Keratinocyte (primary cell): ENCODE measurements at regions not wholly inside any gene's neighbourhood (a gene's known extent, or its start where the extent isn't known, plus 50 kb on each side); places are given as distances from the start of the nearest gene placed in this dataset.

Source experiments
- DNase-seq: peaks from one replicate; pipeline ENCODE4 v3.0.0-alpha.2; 2011; ENCODE audit warnings: low read depth, missing footprints, low spot score
- FAIRE-seq: peaks from 2 replicates; lab custom pipeline; 2011; peaks lifted over from hg19 to GRCh38; lab: Jason Lieb, UNC
- H2AFZ ChIP-seq: 2 replicates; pipeline ENCODE4 v1.6.0; 2012; ENCODE audit warnings: low read length, control low read depth, inconsistent platforms; ENCODE audit not compliant: control insufficient read depth
- H3K27ac ChIP-seq: 2 replicates; pipeline ENCODE4 v1.5.1; 2011; ENCODE audit warnings: low read length; ENCODE audit not compliant: control insufficient read depth, insufficient read depth
- H3K27me3 ChIP-seq: 3 replicates; pipeline ENCODE4 v1.6.0; 2011; ENCODE audit warnings: low read length; ENCODE audit not compliant: control insufficient read depth, insufficient read depth; ENCODE audit errors: extremely low read depth
- H3K36me3 ChIP-seq, 2 experiments: 2 replicates in 1 of 2; 3 replicates in 1 of 2; pipeline ENCODE4 v1.5.1; 2011; ENCODE audit warnings: low read length in 2 of 2, mild to moderate bottlenecking in 1 of 2; ENCODE audit not compliant: control insufficient read depth in 2 of 2, insufficient read depth in 2 of 2; ENCODE audit errors: extremely low read depth in 1 of 2
- H3K4me1 ChIP-seq: 3 replicates; pipeline ENCODE4 v1.5.1; 2011; ENCODE audit warnings: low read length; ENCODE audit not compliant: control insufficient read depth, insufficient read depth; ENCODE audit errors: extremely low read depth
- H3K4me2 ChIP-seq: 3 replicates; pipeline ENCODE4 v1.6.0; 2011; ENCODE audit warnings: low read depth, low read length; ENCODE audit not compliant: control insufficient read depth, insufficient read depth; ENCODE audit errors: extremely low read depth
- H3K4me3 ChIP-seq, 3 experiments: fragments of 200-600 bp in 1 of 3; sonication (generic) in 1 of 3; 2 replicates in 2 of 3; 3 replicates in 1 of 3; pipeline ENCODE4 v1.5.1; 2011 to 2016; ENCODE audit warnings: low read length in 3 of 3, mild to moderate bottlenecking in 3 of 3, control low read depth in 2 of 3, inconsistent platforms in 1 of 3, low read depth in 1 of 3, mixed read lengths in 1 of 3, mixed run types in 1 of 3, moderate library complexity in 1 of 3; ENCODE audit not compliant: control insufficient read depth in 2 of 3, insufficient read depth in 2 of 3; ENCODE audit errors: extremely low read depth in 1 of 3
- H3K79me2 ChIP-seq: 2 replicates; pipeline ENCODE4 v1.6.0; 2012; ENCODE audit warnings: low read length; ENCODE audit not compliant: control insufficient read depth, insufficient read depth
- H3K9ac ChIP-seq: 3 replicates; pipeline ENCODE4 v1.6.0; 2011; ENCODE audit warnings: low read length; ENCODE audit not compliant: control insufficient read depth, insufficient read depth; ENCODE audit errors: extremely low read depth
- H3K9me1 ChIP-seq: 3 replicates; pipeline ENCODE4 v1.6.0; 2011; ENCODE audit warnings: low read length; ENCODE audit not compliant: control insufficient read depth, insufficient read depth; ENCODE audit errors: extremely low read depth
- H3K9me3 ChIP-seq: 2 replicates; pipeline ENCODE4 v1.5.1; 2012; ENCODE audit warnings: low read depth, low read length; ENCODE audit not compliant: control insufficient read depth
- H4K20me1 ChIP-seq: 3 replicates; pipeline ENCODE4 v1.6.0; 2011; ENCODE audit warnings: low read length; ENCODE audit not compliant: control insufficient read depth, insufficient read depth; ENCODE audit errors: extremely low read depth
- EZH2 ChIP-seq: IDR thresholded peaks from one replicate; pipeline ENCODE4 v1.6.1; 2012; ENCODE audit warnings: inconsistent platforms, mild to moderate bottlenecking, low read length, moderate library complexity
- dilution Hi-C: fragments of 300-500 bp; cut with MboI; formaldehyde crosslinking; loops from one replicate; pipeline ENCODE4 v1.7.0; 2020; ENCODE audit warnings: low sequenced_read_pairs; ENCODE audit not compliant: extremely low pct_ligation_motif_present
- TF ChIP-seq, protein P1 (sequence below), 3 experiments: IDR thresholded peaks in 1 of 3; conservative IDR thresholded peaks in 1 of 3; optimal IDR thresholded peaks in 1 of 3; 2 replicates in 2 of 3; 3 replicates in 1 of 3; pipeline versions ENCODE3 to v1.5.1; 2011; ENCODE audit warnings: low read length in 3 of 3, mild to moderate bottlenecking in 3 of 3, moderate library complexity in 2 of 3, control low read depth in 1 of 3, inconsistent platforms in 1 of 3; ENCODE audit not compliant: insufficient read depth in 2 of 3; ENCODE audit errors: extremely low read depth in 1 of 3

GRCh38 chr3:64381367-64381766 is 156.1 kb upstream of the PRICKLE2 start:
- Histone ChIP-seq H3K27ac (no peak overlapping the region), H3K27me3 (no peaks in the 10 kb centered on the region), H3K4me1 (no peaks in the 10 kb centered on the region), H4K20me1 (no peaks in the 10 kb centered on the region), H3K9me3 (no peaks in the 10 kb centered on the region), H2AFZ (no peak overlapping the region), H3K4me2 (no peak overlapping the region), H3K36me3 (no peaks in the 10 kb centered on the region), H3K9ac (no peak overlapping the region), H3K79me2 (no peaks in the 10 kb centered on the region), H3K9me1 (no peaks in the 10 kb centered on the region), H3K4me3 (no peak overlapping the region)
- dilution Hi-C loops: no loop called here
- FAIRE-seq: peak; percentile 61
- no peak for DNase-seq
- TF ChIP-seq, protein P1, sequence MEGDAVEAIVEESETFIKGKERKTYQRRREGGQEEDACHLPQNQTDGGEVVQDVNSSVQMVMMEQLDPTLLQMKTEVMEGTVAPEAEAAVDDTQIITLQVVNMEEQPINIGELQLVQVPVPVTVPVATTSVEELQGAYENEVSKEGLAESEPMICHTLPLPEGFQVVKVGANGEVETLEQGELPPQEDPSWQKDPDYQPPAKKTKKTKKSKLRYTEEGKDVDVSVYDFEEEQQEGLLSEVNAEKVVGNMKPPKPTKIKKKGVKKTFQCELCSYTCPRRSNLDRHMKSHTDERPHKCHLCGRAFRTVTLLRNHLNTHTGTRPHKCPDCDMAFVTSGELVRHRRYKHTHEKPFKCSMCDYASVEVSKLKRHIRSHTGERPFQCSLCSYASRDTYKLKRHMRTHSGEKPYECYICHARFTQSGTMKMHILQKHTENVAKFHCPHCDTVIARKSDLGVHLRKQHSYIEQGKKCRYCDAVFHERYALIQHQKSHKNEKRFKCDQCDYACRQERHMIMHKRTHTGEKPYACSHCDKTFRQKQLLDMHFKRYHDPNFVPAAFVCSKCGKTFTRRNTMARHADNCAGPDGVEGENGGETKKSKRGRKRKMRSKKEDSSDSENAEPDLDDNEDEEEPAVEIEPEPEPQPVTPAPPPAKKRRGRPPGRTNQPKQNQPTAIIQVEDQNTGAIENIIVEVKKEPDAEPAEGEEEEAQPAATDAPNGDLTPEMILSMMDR (optimal IDR thresholded peaks at IDR 0.05 in 1 of 3, IDR thresholded peaks at IDR 0.05 in 1 of 3, conservative IDR thresholded peaks at IDR 0.05 in 1 of 3; ENCODE audit: extremely low read depth in 1 of 3, insufficient read depth in 2 of 3, low read length in 3 of 3): no peak
- TF ChIP-seq EZH2: no peak

DNA sequence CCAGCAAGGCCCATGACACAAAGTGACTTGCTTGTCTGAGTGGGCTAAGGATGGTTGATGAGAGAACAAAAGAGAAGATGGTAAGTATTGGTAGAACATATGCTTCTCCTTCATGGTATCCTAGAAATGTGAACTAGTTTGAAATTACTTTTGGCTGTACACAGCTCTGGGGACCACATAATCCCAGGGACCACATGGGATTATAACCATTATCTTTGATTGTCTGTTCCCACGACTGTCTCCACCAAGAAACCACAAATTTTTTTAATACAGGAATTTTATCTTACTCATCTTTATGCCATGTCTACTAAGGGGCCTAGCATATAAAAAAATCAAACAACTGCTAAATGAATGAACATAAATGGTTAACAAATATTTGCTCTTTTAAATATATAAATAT is 155.3 kb upstream of the PRICKLE2 start:
- no peaks in the 10 kb centered on the region for H3K9me1 ChIP-seq
- H3K4me3 ChIP-seq: no peak overlapping the region
- no peak for DNase-seq
- H3K9ac ChIP-seq: no peak overlapping the region
- no peaks in the 10 kb centered on the region for H3K79me2 ChIP-seq
- H3K9me3 ChIP-seq: peaks cover 2% of the 10 kb centered on the region
- TF ChIP-seq EZH2: no peak
- TF ChIP-seq, protein P1 (optimal IDR thresholded peaks at IDR 0.05 in 1 of 3, IDR thresholded peaks at IDR 0.05 in 1 of 3, conservative IDR thresholded peaks at IDR 0.05 in 1 of 3; ENCODE audit: extremely low read depth in 1 of 3, insufficient read depth in 2 of 3, low read length in 3 of 3): no peak
- no peak overlapping the region for H3K27ac ChIP-seq
- no peak for FAIRE-seq
- no peaks in the 10 kb centered on the region for H3K27me3 ChIP-seq
- H3K4me1 ChIP-seq: no peaks in the 10 kb centered on the region
- H3K4me2 ChIP-seq: no peak overlapping the region
- dilution Hi-C loops: no loop called here
- no peaks in the 10 kb centered on the region for H3K36me3 ChIP-seq
- no peaks in the 10 kb centered on the region for H4K20me1 ChIP-seq
- H2AFZ ChIP-seq: no peak overlapping the region
